AG10803 (cell line): ENCODE measurements at regions not wholly inside any gene's neighbourhood (a gene's known extent, or its start where the extent isn't known, plus 50 kb on each side); places are given as distances from the start of the nearest gene placed in this dataset.
A peak's percentile ranks its signal among the peaks of the same experiment; 100 is the strongest.

Experiments
- DNase-seq: peaks from one replicate; pipeline ENCODE4 v3.0.0; 2010; ENCODE audit warnings: low read depth
- H3K4me3 ChIP-seq: 2 replicates; pipeline ENCODE4 v1.5.1; 2011; ENCODE audit warnings: mild to moderate bottlenecking, low read length, control low read depth
- CTCF ChIP-seq: conservative IDR thresholded peaks from 2 replicates; pipeline ENCODE4 v1.5.1; 2011; ENCODE audit warnings: mild to moderate bottlenecking, low read length, control low read depth, inconsistent platforms

- no peak for DNase-seq
- no peak for TF ChIP-seq CTCF
- H3K4me3 ChIP-seq = no peak overlapping the region
These were observed 535.4 kb upstream of the USP24 start for GRCh38 chr1:55750628-55750995.

GRCh38 chr1:55749975-55750627 is 534.9 kb upstream of the USP24 start:
- no peak overlapping the region for H3K4me3 ChIP-seq
- no peak for DNase-seq
- no peak for TF ChIP-seq CTCF

- DNase-seq = peak; percentile 81
- no peak for TF ChIP-seq CTCF
These were observed 532.3 kb upstream of the USP24 start for GRCh38 chr1:55747408-55747841.

GRCh38 chr1:55746710-55747109 is 531.5 kb upstream of the USP24 start:
- no peak for DNase-seq
- no peak overlapping the region for H3K4me3 ChIP-seq
- TF ChIP-seq CTCF = no peak

More at GRCh38 chr1:55747408-55747841, 532.3 kb upstream of the USP24 start:
- no peak overlapping the region for H3K4me3 ChIP-seq

GRCh38 chr1:55741516-55741915 is 526.4 kb upstream of the USP24 start:
- TF ChIP-seq CTCF = peak; percentile 24; the same call in 1 of the 2 replicates
- DNase-seq = peak; percentile 94
- H3K4me3 ChIP-seq = no peak overlapping the region

- TF ChIP-seq CTCF = no peak
- no peak for DNase-seq
- no peak overlapping the region for H3K4me3 ChIP-seq
These were observed 519.9 kb upstream of the USP24 start for GRCh38 chr1:55735106-55735505.

GRCh38 chr1:55726994-55727393 is 511.8 kb upstream of the USP24 start:
- DNase-seq = peak; percentile 91

More at GRCh38 chr1:55726994-55727393, 511.8 kb upstream of the USP24 start:
- H3K4me3 ChIP-seq = no peak overlapping the region
- no peak for TF ChIP-seq CTCF
